OCI-LY3 (cell line): ENCODE measurements at regions not wholly inside any gene's neighbourhood (a gene's known extent, or its start where the extent isn't known, plus 50 kb on each side); places are given as distances from the start of the nearest gene placed in this dataset.

Source experiments
- H2AFZ ChIP-seq: fragments of 200-600, 300-600 bp; shearing (Covaris generic); 2 replicates; pipeline ENCODE4 v1.6.0; 2014; ENCODE audit warnings: antibody characterized with exemption, low read depth, low read length
- H3K27ac ChIP-seq: fragments of 200-600, 300-600 bp; sonication (generic); 2 replicates; pipeline ENCODE4 v1.5.1; 2014; ENCODE audit warnings: mild to moderate bottlenecking, low read length, moderate library complexity, mixed read lengths
- H3K27me3 ChIP-seq: fragments of 200-600, 300-600 bp; sonication (generic); 2 replicates; pipeline ENCODE4 v1.6.1; 2014; ENCODE audit warnings: low read depth, low read length, mixed read lengths
- H3K36me3 ChIP-seq: fragments of 200-600, 300-600 bp; sonication (generic); replicated peaks from 2 replicates; pipeline ENCODE3; 2014; ENCODE audit warnings: low read depth, low read length, mixed read lengths
- H3K4me1 ChIP-seq: fragments of 300-600, 200-600 bp; sonication (generic); 2 replicates; pipeline ENCODE4 v1.6.1; 2014; ENCODE audit warnings: low read length, mixed read lengths
- H3K4me2 ChIP-seq: fragments of 200-600, 300-600 bp; sonication (generic); 2 replicates; pipeline ENCODE4 v1.6.1; 2014; ENCODE audit warnings: low read length, mixed read lengths
- H3K4me3 ChIP-seq: fragments of 300-600, 200-600 bp; sonication (generic); 2 replicates; pipeline ENCODE4 v1.5.1; 2014; ENCODE audit warnings: antibody characterized with exemption, mild to moderate bottlenecking, low read length, moderate library complexity
- H3K79me2 ChIP-seq: fragments of 300-600, 200-600 bp; shearing (Covaris generic); 2 replicates; pipeline ENCODE4 v1.6.1; 2014; ENCODE audit warnings: mild to moderate bottlenecking, low read length, mixed read lengths
- H3K9ac ChIP-seq: fragments of 300-600, 200-600 bp; shearing (Covaris generic); 2 replicates; pipeline ENCODE4 v1.6.0; 2014; ENCODE audit warnings: mild to moderate bottlenecking, low read length, moderate library complexity
- H3K9me3 ChIP-seq: fragments of 200-600, 300-600 bp; shearing (Covaris generic); 2 replicates; pipeline ENCODE4 v1.6.1; 2014; ENCODE audit warnings: low read length, mixed read lengths; ENCODE audit not compliant: insufficient read depth
- H4K20me1 ChIP-seq: fragments of 200-600, 300-600 bp; sonication (generic); 2 replicates; pipeline ENCODE4 v1.6.1; 2016; ENCODE audit warnings: low read length, mixed read lengths; ENCODE audit not compliant: insufficient read depth
- EZH2phosphoT487 ChIP-seq: fragments of 200-600 bp; shearing (Covaris generic); IDR thresholded peaks from 2 replicates; pipeline ENCODE4 v1.6.1; 2018; ENCODE audit warnings: antibody characterized with exemption, mixed run types, low read depth
- TF ChIP-seq, protein P1 (sequence below): fragments of 200-600, 300-600 bp; sonication (generic); IDR thresholded peaks from 2 replicates; pipeline ENCODE4 v1.5.1; 2014; ENCODE audit warnings: antibody characterized with exemption, low read length, low read depth

- H3K79me2 ChIP-seq, result no peaks in the 10 kb centered on the region
- TF ChIP-seq, protein P1, sequence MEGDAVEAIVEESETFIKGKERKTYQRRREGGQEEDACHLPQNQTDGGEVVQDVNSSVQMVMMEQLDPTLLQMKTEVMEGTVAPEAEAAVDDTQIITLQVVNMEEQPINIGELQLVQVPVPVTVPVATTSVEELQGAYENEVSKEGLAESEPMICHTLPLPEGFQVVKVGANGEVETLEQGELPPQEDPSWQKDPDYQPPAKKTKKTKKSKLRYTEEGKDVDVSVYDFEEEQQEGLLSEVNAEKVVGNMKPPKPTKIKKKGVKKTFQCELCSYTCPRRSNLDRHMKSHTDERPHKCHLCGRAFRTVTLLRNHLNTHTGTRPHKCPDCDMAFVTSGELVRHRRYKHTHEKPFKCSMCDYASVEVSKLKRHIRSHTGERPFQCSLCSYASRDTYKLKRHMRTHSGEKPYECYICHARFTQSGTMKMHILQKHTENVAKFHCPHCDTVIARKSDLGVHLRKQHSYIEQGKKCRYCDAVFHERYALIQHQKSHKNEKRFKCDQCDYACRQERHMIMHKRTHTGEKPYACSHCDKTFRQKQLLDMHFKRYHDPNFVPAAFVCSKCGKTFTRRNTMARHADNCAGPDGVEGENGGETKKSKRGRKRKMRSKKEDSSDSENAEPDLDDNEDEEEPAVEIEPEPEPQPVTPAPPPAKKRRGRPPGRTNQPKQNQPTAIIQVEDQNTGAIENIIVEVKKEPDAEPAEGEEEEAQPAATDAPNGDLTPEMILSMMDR, result no peak
- no peak for TF ChIP-seq EZH2phosphoT487
These were observed 256.3 kb downstream of the CDH10 start for GRCh38 chr5:24388448-24388847.

DNA sequence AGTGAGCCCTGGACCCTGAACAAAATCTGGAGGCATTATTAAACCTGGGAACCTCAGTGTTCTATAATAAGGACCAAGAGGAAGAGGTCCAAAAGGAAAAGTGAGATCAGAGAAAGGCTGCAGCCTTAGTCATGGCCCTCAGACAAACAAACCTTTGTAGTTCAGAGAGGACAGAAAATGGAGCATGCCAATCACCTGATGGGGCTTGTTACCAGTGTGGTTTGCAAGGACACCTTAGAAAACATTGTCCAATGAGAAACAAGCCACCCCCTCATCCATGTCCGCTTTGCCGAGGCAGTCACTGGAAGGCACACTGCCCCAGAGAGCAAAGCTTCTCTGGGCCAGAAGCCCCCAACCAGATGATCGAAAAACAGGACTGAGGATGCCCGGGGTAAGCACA lies 254.8 kb downstream of the CDH10 start:
- H3K4me3 ChIP-seq, result no peak overlapping the region
- H3K36me3 ChIP-seq, result no peaks in the 10 kb centered on the region
- no peaks in the 10 kb centered on the region for H3K9me3 ChIP-seq
- H3K4me1 ChIP-seq, result no peaks in the 10 kb centered on the region
- H3K27me3 ChIP-seq, result no peaks in the 10 kb centered on the region
- TF ChIP-seq, protein P1, result no peak
- TF ChIP-seq EZH2phosphoT487, result no peak
- no peaks in the 10 kb centered on the region for H4K20me1 ChIP-seq
- no peak overlapping the region for H2AFZ ChIP-seq
- H3K27ac ChIP-seq, result no peak overlapping the region
- H3K4me2 ChIP-seq, result no peak overlapping the region
- H3K79me2 ChIP-seq, result no peaks in the 10 kb centered on the region
- no peak overlapping the region for H3K9ac ChIP-seq

More at GRCh38 chr5:24388448-24388847, 256.3 kb downstream of the CDH10 start:
- no peaks in the 10 kb centered on the region for H3K9me3 ChIP-seq
- no peak overlapping the region for H3K4me2 ChIP-seq
- no peaks in the 10 kb centered on the region for H3K36me3 ChIP-seq
- no peak overlapping the region for H3K9ac ChIP-seq
- H4K20me1 ChIP-seq, result no peaks in the 10 kb centered on the region
- H3K27ac ChIP-seq, result no peak overlapping the region
- no peaks in the 10 kb centered on the region for H3K4me1 ChIP-seq
- no peak overlapping the region for H3K4me3 ChIP-seq
- no peaks in the 10 kb centered on the region for H3K27me3 ChIP-seq
- no peak overlapping the region for H2AFZ ChIP-seq

- no peaks in the 10 kb centered on the region for H3K79me2 ChIP-seq
- no peaks in the 10 kb centered on the region for H3K4me1 ChIP-seq
- H3K4me2 ChIP-seq, result no peak overlapping the region
- H3K4me3 ChIP-seq, result no peak overlapping the region
- H4K20me1 ChIP-seq, result no peaks in the 10 kb centered on the region
- no peak for TF ChIP-seq EZH2phosphoT487
- TF ChIP-seq, protein P1, result no peak
- H3K27me3 ChIP-seq, result no peaks in the 10 kb centered on the region
- H3K9ac ChIP-seq, result no peak overlapping the region
- H3K27ac ChIP-seq, result no peak overlapping the region
- no peaks in the 10 kb centered on the region for H3K9me3 ChIP-seq
- no peaks in the 10 kb centered on the region for H3K36me3 ChIP-seq
- no peak overlapping the region for H2AFZ ChIP-seq
These were observed 253.0 kb downstream of the CDH10 start for GRCh38 chr5:24391816-24392215.

DNA sequence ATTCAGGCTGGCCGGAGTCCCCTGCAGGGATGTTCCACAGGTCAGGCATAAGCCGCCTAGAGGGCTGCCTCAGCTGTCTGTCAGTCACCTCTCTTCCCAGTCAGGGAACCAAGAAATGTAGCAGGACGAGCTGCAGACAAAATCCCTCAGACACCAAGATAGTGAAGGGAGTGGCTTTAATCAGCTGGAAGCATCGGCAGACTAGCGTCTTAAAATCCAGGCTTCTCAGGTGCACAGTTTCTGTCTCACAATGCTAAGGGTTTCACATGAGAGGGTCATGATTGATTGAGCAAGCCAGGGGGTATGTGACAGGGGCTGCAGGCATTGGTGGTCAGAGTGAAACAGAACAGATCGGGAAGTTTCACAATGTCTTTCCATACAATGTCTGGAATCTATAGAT lies 247.2 kb downstream of the CDH10 start:
- no peak overlapping the region for H2AFZ ChIP-seq
- H3K27ac ChIP-seq, result no peak overlapping the region
- H3K4me1 ChIP-seq, result no peaks in the 10 kb centered on the region
- TF ChIP-seq EZH2phosphoT487, result no peak
- TF ChIP-seq, protein P1, result no peak
- H3K9ac ChIP-seq, result no peak overlapping the region
- H3K4me2 ChIP-seq, result no peak overlapping the region
- no peaks in the 10 kb centered on the region for H4K20me1 ChIP-seq
- H3K36me3 ChIP-seq, result no peaks in the 10 kb centered on the region
- H3K9me3 ChIP-seq, result no peaks in the 10 kb centered on the region
- no peaks in the 10 kb centered on the region for H3K27me3 ChIP-seq
- H3K4me3 ChIP-seq, result no peak overlapping the region
- H3K79me2 ChIP-seq, result no peaks in the 10 kb centered on the region
